Liver (tissue), 8 donors: ENCODE measurements at regions not wholly inside any gene's neighbourhood (a gene's known extent, or its start where the extent isn't known, plus 50 kb on each side); places are given as distances from the start of the nearest gene placed in this dataset.

Experiments
- DNase-seq: peaks from one replicate; pipeline ENCODE4 v3.0.0-alpha.2; 2017; ENCODE audit warnings: low spot score
- H3K27ac ChIP-seq, 2 donors: one replicate each; pipeline ENCODE4 v1.7.0; 2013; ENCODE audit warnings: inconsistent platforms in 2 of 2, low read length in 2 of 2, control low read depth in 1 of 2, low read depth in 1 of 2, mild to moderate bottlenecking in 1 of 2
- H3K27me3 ChIP-seq, 4 donors: one replicate each; pipeline versions ENCODE4 v1.6.1 to v1.7.0; 2013; ENCODE audit warnings: low read length in 3 of 4, inconsistent platforms in 1 of 4, mild to moderate bottlenecking in 1 of 4, moderate library complexity in 1 of 4; ENCODE audit not compliant: control insufficient read depth in 4 of 4, insufficient read depth in 4 of 4
- H3K36me3 ChIP-seq, 4 donors: one replicate each; pipeline versions ENCODE4 v1.6.1 to v1.7.0; 2013; ENCODE audit warnings: low read length in 3 of 4, mild to moderate bottlenecking in 3 of 4, low read depth in 1 of 4, moderate library complexity in 1 of 4; ENCODE audit not compliant: control insufficient read depth in 4 of 4, insufficient read depth in 3 of 4
- H3K4me1 ChIP-seq, 4 donors: one replicate each; pipeline versions ENCODE4 v1.6.1 to v1.7.0; 2013; ENCODE audit warnings: low read length in 3 of 4, mild to moderate bottlenecking in 3 of 4, moderate library complexity in 1 of 4; ENCODE audit not compliant: control insufficient read depth in 4 of 4, insufficient read depth in 4 of 4
- H3K4me3 ChIP-seq, 3 donors: one replicate each; pipeline versions ENCODE4 v1.6.1 to v1.7.0; 2013; ENCODE audit warnings: low read length in 3 of 3, control low read depth in 1 of 3, low read depth in 1 of 3, mild to moderate bottlenecking in 1 of 3
- H3K9ac ChIP-seq, 2 donors: one replicate each; pipeline ENCODE4 v1.7.0; 2013; ENCODE audit warnings: low read length in 2 of 2, mild to moderate bottlenecking in 2 of 2, moderate library complexity in 2 of 2, control low read depth in 1 of 2, low read depth in 1 of 2
- H3K9me3 ChIP-seq, 4 donors: one replicate each; pipeline versions ENCODE4 v1.6.1 to v1.7.0; 2013; ENCODE audit warnings: low read length in 3 of 4; ENCODE audit not compliant: control insufficient read depth in 4 of 4
- EGR1 ChIP-seq, 2 donors: IDR thresholded peaks; 2 replicates each; pipeline ENCODE4 v1.6.1; 2016 to 2018; ENCODE audit warnings: antibody characterized with exemption in 2 of 2, low read depth in 2 of 2
- FOXA1 ChIP-seq: IDR thresholded peaks from 2 replicates; pipeline ENCODE4 v1.6.1; 2016; ENCODE audit warnings: antibody characterized with exemption
- FOXA2 ChIP-seq: IDR thresholded peaks from 2 replicates; pipeline ENCODE4 v1.6.1; 2016; ENCODE audit warnings: antibody characterized with exemption
- HNF4A ChIP-seq, 2 donors: conservative IDR thresholded peaks; 2 replicates each; pipeline ENCODE4 v1.6.1; 2016; ENCODE audit warnings: antibody characterized with exemption in 2 of 2, mild to moderate bottlenecking in 2 of 2
- HNF4G ChIP-seq: IDR thresholded peaks from 2 replicates; pipeline ENCODE4 v1.6.1; 2016; ENCODE audit warnings: antibody characterized with exemption
- JUND ChIP-seq, 2 donors: IDR thresholded peaks; 2 replicates each; pipeline ENCODE4 v1.6.1; 2016; ENCODE audit warnings: antibody characterized with exemption in 2 of 2
- RAD21 ChIP-seq, 2 donors: IDR thresholded peaks; 2 replicates each; pipeline ENCODE4 v1.6.1; 2016; ENCODE audit warnings: antibody characterized with exemption in 2 of 2, mild to moderate bottlenecking in 2 of 2
- RXRA ChIP-seq, 2 donors: IDR thresholded peaks; 2 replicates each; pipeline ENCODE4 v1.6.1; 2017 to 2018; ENCODE audit warnings: antibody characterized with exemption in 2 of 2, mild to moderate bottlenecking in 1 of 2
- SP1 ChIP-seq: IDR thresholded peaks from 2 replicates; pipeline ENCODE4 v1.6.1; 2018; ENCODE audit warnings: antibody characterized with exemption, mild to moderate bottlenecking
- TAF1 ChIP-seq: conservative IDR thresholded peaks from 2 replicates; pipeline ENCODE4 v1.6.1; 2016; ENCODE audit warnings: antibody characterized with exemption, mild to moderate bottlenecking
- YY1 ChIP-seq: IDR thresholded peaks from 2 replicates; pipeline ENCODE4 v1.6.1; 2016; ENCODE audit warnings: antibody characterized with exemption, mild to moderate bottlenecking
- WGBS: extraction: QIAGEN DNeasy Blood & Tissue Kit; methylation state at CpG from one replicate; pipeline ENCODE4 v1.1.7; 2013; 5-methylcytosine and 5-hydroxymethylcytosine counted together
- TF ChIP-seq, protein P1 (sequence below): fragments of 150-350 bp; IDR thresholded peaks from 2 replicates; pipeline ENCODE4 v1.5.1; 2017; ENCODE audit warnings: improper control_type of control experiment, low read depth, low read length; ENCODE audit not compliant: missing input control
- TF ChIP-seq, protein P2 (sequence below): IDR thresholded peaks from 2 replicates; pipeline ENCODE4 v1.6.1; 2016; ENCODE audit warnings: antibody characterized with exemption
- TF ChIP-seq, protein P3 (sequence below): IDR thresholded peaks from 2 replicates; pipeline ENCODE4 v1.6.1; 2016; ENCODE audit warnings: antibody characterized with exemption, mild to moderate bottlenecking
- TF ChIP-seq, protein P4 (sequence below): IDR thresholded peaks from 2 replicates; pipeline ENCODE4 v1.6.1; 2016; ENCODE audit warnings: antibody characterized with exemption
- donor health status: healthy.
- donor health status: healthy.
- donor health status: healthy.
- donor health status: healthy.
- donor health status: healthy.

DNA sequence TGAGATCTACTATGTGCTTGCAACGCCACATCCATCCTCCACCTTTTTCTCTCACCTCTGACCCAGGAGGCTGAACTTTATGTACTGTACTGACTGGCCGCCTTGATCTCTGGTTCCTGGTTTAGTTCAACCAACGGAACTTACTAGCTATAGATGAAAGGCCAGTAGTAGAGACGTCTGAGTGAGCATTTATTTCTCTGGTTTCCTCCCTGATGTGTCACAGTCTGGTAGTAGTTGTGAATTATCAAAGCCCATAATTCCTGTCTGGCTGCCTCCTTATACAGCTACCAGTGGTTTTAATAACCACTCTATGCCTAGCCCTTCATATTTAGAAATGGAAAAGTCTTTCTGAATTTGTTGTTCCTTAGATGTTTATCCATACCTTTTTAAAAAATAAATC lies 64.7 kb downstream of the POM121L12 start (continued):
- TF ChIP-seq, protein P1, sequence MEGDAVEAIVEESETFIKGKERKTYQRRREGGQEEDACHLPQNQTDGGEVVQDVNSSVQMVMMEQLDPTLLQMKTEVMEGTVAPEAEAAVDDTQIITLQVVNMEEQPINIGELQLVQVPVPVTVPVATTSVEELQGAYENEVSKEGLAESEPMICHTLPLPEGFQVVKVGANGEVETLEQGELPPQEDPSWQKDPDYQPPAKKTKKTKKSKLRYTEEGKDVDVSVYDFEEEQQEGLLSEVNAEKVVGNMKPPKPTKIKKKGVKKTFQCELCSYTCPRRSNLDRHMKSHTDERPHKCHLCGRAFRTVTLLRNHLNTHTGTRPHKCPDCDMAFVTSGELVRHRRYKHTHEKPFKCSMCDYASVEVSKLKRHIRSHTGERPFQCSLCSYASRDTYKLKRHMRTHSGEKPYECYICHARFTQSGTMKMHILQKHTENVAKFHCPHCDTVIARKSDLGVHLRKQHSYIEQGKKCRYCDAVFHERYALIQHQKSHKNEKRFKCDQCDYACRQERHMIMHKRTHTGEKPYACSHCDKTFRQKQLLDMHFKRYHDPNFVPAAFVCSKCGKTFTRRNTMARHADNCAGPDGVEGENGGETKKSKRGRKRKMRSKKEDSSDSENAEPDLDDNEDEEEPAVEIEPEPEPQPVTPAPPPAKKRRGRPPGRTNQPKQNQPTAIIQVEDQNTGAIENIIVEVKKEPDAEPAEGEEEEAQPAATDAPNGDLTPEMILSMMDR: no peak
- TF ChIP-seq YY1 (no peak), HNF4A (conservative IDR thresholded peaks at IDR 0.05) (no peak), FOXA2 (no peak), EGR1 (IDR thresholded peaks at IDR 0.05; ENCODE audit: low read depth in 2 of 2) (no peak), RXRA (IDR thresholded peaks at IDR 0.05) (no peak), RAD21 (IDR thresholded peaks at IDR 0.05) (no peak), SP1 (no peak), HNF4G (no peak)

DNA sequence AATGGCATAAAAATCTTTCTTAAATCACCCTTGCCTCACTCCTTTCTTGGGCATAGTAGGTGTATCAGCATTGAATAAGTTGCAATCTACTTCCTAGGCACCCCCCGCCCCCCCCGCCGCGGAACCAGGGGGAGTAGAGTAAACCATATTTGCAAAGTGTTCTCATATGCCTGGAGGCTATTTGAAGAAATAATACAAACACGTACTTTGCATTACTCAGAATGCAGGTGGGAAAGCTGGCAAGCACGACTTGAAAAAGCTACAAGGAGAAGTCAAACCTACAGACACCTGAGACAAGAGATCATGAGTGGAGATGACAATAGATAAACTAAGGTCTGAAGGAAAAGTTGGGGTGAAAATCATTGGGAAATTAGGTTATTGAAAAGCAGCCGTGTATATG lies 65.6 kb downstream of the POM121L12 start:
- Histone ChIP-seq H3K4me1 (no peaks in the 10 kb centered on the region), H3K36me3 (no peaks in the 10 kb centered on the region), H3K9ac (no peak overlapping the region), H3K27ac (no peak overlapping the region), H3K4me3 (no peak overlapping the region), H3K27me3 (peaks cover 0 to 2% (median 0%) of the 10 kb centered on the region in 4 donors), H3K9me3 (peaks cover 0 to 1% (median 0%) of the 10 kb centered on the region in 4 donors)
- WGBS: 76% methylated on average over 7 of the region's 7 CpGs
- TF ChIP-seq RAD21 (IDR thresholded peaks at IDR 0.05): no peak
- TF ChIP-seq RXRA (IDR thresholded peaks at IDR 0.05): no peak
- no peak for TF ChIP-seq YY1
- TF ChIP-seq JUND (IDR thresholded peaks at IDR 0.05): no peak
- TF ChIP-seq, protein P2, sequence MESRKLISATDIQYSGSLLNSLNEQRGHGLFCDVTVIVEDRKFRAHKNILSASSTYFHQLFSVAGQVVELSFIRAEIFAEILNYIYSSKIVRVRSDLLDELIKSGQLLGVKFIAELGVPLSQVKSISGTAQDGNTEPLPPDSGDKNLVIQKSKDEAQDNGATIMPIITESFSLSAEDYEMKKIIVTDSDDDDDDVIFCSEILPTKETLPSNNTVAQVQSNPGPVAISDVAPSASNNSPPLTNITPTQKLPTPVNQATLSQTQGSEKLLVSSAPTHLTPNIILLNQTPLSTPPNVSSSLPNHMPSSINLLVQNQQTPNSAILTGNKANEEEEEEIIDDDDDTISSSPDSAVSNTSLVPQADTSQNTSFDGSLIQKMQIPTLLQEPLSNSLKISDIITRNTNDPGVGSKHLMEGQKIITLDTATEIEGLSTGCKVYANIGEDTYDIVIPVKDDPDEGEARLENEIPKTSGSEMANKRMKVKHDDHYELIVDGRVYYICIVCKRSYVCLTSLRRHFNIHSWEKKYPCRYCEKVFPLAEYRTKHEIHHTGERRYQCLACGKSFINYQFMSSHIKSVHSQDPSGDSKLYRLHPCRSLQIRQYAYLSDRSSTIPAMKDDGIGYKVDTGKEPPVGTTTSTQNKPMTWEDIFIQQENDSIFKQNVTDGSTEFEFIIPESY: no peak
- TF ChIP-seq, protein P3, sequence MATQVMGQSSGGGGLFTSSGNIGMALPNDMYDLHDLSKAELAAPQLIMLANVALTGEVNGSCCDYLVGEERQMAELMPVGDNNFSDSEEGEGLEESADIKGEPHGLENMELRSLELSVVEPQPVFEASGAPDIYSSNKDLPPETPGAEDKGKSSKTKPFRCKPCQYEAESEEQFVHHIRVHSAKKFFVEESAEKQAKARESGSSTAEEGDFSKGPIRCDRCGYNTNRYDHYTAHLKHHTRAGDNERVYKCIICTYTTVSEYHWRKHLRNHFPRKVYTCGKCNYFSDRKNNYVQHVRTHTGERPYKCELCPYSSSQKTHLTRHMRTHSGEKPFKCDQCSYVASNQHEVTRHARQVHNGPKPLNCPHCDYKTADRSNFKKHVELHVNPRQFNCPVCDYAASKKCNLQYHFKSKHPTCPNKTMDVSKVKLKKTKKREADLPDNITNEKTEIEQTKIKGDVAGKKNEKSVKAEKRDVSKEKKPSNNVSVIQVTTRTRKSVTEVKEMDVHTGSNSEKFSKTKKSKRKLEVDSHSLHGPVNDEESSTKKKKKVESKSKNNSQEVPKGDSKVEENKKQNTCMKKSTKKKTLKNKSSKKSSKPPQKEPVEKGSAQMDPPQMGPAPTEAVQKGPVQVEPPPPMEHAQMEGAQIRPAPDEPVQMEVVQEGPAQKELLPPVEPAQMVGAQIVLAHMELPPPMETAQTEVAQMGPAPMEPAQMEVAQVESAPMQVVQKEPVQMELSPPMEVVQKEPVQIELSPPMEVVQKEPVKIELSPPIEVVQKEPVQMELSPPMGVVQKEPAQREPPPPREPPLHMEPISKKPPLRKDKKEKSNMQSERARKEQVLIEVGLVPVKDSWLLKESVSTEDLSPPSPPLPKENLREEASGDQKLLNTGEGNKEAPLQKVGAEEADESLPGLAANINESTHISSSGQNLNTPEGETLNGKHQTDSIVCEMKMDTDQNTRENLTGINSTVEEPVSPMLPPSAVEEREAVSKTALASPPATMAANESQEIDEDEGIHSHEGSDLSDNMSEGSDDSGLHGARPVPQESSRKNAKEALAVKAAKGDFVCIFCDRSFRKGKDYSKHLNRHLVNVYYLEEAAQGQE: no peak
- TF ChIP-seq HNF4A (conservative IDR thresholded peaks at IDR 0.05): no peak
- no peak for TF ChIP-seq TAF1
- TF ChIP-seq, protein P4, sequence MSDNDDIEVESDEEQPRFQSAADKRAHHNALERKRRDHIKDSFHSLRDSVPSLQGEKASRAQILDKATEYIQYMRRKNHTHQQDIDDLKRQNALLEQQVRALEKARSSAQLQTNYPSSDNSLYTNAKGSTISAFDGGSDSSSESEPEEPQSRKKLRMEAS: no peak
- DNase-seq: no peak

DNA sequence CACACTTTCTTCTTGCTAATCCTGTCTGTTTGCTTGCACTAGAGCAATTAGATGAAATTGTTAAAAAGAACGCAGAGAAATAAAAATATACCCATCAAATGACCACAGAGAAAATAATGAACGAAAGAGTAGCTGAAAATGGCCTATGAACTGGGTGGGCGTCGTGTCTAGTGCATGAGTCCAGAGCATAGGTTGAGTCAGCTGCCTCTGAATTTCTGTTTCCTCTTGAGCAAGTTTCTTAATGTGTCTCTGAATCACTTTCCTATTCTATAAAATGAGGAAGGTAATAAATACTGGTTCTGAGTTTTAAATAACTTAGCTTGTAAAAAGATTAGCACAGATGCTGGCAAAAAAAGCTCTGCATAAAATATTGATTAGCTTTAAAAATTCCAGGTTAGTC lies 75.0 kb downstream of the POM121L12 start:
- Histone ChIP-seq H3K4me3 (no peak overlapping the region), H3K9ac (no peak overlapping the region), H3K36me3 (no peaks in the 10 kb centered on the region), H3K27ac (no peak overlapping the region), H3K4me1 (no peaks in the 10 kb centered on the region), H3K27me3 (peaks cover 0 to 3% (median 0%) of the 10 kb centered on the region in 4 donors), H3K9me3 (no peaks in the 10 kb centered on the region)
- 75% methylated on average over 4 of the region's 4 CpGs for WGBS
- no peak for DNase-seq
- TF ChIP-seq, protein P4: no peak
- TF ChIP-seq FOXA1: no peak
- no peak for TF ChIP-seq YY1
- TF ChIP-seq, protein P1: no peak
- no peak for TF ChIP-seq TAF1
- TF ChIP-seq, protein P2: no peak
- TF ChIP-seq RAD21 (IDR thresholded peaks at IDR 0.05): no peak
